Epithelial cell of esophagus (primary cell): ENCODE measurements at regions not wholly inside any gene's neighbourhood (a gene's known extent, or its start where the extent isn't known, plus 50 kb on each side); places are given as distances from the start of the nearest gene placed in this dataset.

Experiments
- DNase-seq: peaks from one replicate; pipeline ENCODE4 v3.0.0; 2010; ENCODE audit warnings: low read depth
- H3K4me3 ChIP-seq: 2 replicates; pipeline ENCODE4 v1.5.1; 2011; ENCODE audit warnings: mild to moderate bottlenecking, low read length, control low read depth
- CTCF ChIP-seq: IDR thresholded peaks from 2 replicates; pipeline ENCODE4 v1.5.1; 2011; ENCODE audit warnings: low read depth, mild to moderate bottlenecking, low read length, control low read depth, inconsistent platforms; ENCODE audit not compliant: insufficient read depth; ENCODE audit errors: missing control alignments

- no peak for DNase-seq
- no peak for TF ChIP-seq CTCF
- no peak overlapping the region for H3K4me3 ChIP-seq
Measured at GRCh38 chr18:73826098-73826497, 321.5 kb downstream of the FBXO15 start.

- DNase-seq: no peak
- no peak for TF ChIP-seq CTCF
- H3K4me3 ChIP-seq: no peak overlapping the region
Measured at GRCh38 chr18:73824671-73825070, 323.0 kb downstream of the FBXO15 start.

GRCh38 chr18:73812423-73812822 is 335.2 kb downstream of the FBXO15 start:
- TF ChIP-seq CTCF: no peak
- H3K4me3 ChIP-seq: no peak overlapping the region
- no peak for DNase-seq

GRCh38 chr18:73807551-73808192 is 340.0 kb downstream of the FBXO15 start:
- no peak overlapping the region for H3K4me3 ChIP-seq
- DNase-seq: no peak
- TF ChIP-seq CTCF: no peak

GRCh38 chr18:73805991-73806390 is 341.6 kb downstream of the FBXO15 start:
- H3K4me3 ChIP-seq: no peak overlapping the region
- DNase-seq: no peak
- no peak for TF ChIP-seq CTCF

GRCh38 chr18:73797419-73797818 is 350.2 kb downstream of the FBXO15 start:
- H3K4me3 ChIP-seq: no peak overlapping the region
- TF ChIP-seq CTCF: no peak
- DNase-seq: no peak

GRCh38 chr18:73793386-73793785 is 354.2 kb downstream of the FBXO15 start:
- no peak overlapping the region for H3K4me3 ChIP-seq
- DNase-seq: peak; percentile 73
- no peak for TF ChIP-seq CTCF
